ENCODE measurements at regions not wholly inside any gene's neighbourhood (a gene's known extent, or its start where the extent isn't known, plus 50 kb on each side); places are given as distances from the start of the nearest gene placed in this dataset.

DNA sequence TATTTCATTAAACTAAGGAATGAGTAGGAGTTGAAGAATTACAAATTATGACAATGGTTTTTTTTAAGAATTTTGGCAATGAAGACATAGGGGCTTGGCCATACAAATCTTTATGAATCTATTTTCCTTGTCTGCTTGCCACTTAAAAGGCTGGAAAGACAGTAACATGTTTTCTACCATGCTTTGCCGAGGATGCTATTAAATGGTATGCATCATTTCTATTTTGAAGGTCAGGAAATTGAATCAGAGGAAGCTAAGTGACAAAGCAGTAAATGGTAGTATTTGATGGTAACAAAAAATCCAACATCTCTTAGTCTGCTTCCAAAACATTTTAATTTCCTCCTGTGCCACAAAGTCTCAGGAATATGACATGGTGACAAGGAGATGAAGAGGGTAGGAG lies 287.2 kb downstream of the RFPL4B start:
- no peak for TF ChIP-seq CTCF (IDR thresholded peaks at IDR 0.05; ENCODE audit: insufficient read depth, low read length)
- TF ChIP-seq, protein P1, sequence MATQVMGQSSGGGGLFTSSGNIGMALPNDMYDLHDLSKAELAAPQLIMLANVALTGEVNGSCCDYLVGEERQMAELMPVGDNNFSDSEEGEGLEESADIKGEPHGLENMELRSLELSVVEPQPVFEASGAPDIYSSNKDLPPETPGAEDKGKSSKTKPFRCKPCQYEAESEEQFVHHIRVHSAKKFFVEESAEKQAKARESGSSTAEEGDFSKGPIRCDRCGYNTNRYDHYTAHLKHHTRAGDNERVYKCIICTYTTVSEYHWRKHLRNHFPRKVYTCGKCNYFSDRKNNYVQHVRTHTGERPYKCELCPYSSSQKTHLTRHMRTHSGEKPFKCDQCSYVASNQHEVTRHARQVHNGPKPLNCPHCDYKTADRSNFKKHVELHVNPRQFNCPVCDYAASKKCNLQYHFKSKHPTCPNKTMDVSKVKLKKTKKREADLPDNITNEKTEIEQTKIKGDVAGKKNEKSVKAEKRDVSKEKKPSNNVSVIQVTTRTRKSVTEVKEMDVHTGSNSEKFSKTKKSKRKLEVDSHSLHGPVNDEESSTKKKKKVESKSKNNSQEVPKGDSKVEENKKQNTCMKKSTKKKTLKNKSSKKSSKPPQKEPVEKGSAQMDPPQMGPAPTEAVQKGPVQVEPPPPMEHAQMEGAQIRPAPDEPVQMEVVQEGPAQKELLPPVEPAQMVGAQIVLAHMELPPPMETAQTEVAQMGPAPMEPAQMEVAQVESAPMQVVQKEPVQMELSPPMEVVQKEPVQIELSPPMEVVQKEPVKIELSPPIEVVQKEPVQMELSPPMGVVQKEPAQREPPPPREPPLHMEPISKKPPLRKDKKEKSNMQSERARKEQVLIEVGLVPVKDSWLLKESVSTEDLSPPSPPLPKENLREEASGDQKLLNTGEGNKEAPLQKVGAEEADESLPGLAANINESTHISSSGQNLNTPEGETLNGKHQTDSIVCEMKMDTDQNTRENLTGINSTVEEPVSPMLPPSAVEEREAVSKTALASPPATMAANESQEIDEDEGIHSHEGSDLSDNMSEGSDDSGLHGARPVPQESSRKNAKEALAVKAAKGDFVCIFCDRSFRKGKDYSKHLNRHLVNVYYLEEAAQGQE (IDR thresholded peaks at IDR 0.05; ENCODE audit: insufficient replicate concordance, low read depth) = no peak
